ENCODE measurements at regions not wholly inside any gene's neighbourhood (a gene's known extent, or its start where the extent isn't known, plus 50 kb on each side); places are given as distances from the start of the nearest gene placed in this dataset.

GRCh38 chr2:240247868-240248720 is 107.6 kb upstream of the OTOS start:
- TF ChIP-seq CTCF (IDR thresholded peaks at IDR 0.05) (no peak), POLR2A (IDR thresholded peaks at IDR 0.05) (no peak)
- Histone ChIP-seq H3K9me3 (replicated peaks in 1 of 3) (no peaks in the 10 kb centered on the region), H3K36me3 (replicated peaks in 1 of 2) (no peaks in the 10 kb centered on the region), H3K4me3 (no peak overlapping the region), H3K27me3 (no peaks in the 10 kb centered on the region), H3K4me1 (replicated peaks in 1 of 2) (peaks cover 18 to 25% of the 10 kb centered on the region in 2 donors), H3K27ac (no peak overlapping the region)
- DNase-seq, result peak in 2 of 7 donors; percentile 11 to 50
- 68 to 91% (median 80%) methylated on average over 5 to 17 of the region's 17 CpGs for WGBS, 4 donors
- intact Hi-C loops (cut with DNase I), result no loop called here

GRCh38 chr2:240248721-240249422 is 108.4 kb upstream of the OTOS start:
- Histone ChIP-seq H3K36me3 (replicated peaks in 1 of 2) (no peaks in the 10 kb centered on the region), H3K4me1 (replicated peaks in 1 of 2) (peaks cover 18 to 25% of the 10 kb centered on the region in 2 donors), H3K9me3 (replicated peaks in 1 of 3) (no peaks in the 10 kb centered on the region), H3K27ac (peak overlapping the region in 1 of 5 donors; percentile 99), H3K27me3 (no peaks in the 10 kb centered on the region), H3K4me3 (no peak overlapping the region)
- DNase-seq, result peak in 2 of 7 donors; percentile 12 to 39
- TF ChIP-seq CTCF (IDR thresholded peaks at IDR 0.05) (no peak), POLR2A (IDR thresholded peaks at IDR 0.05) (no peak)
- WGBS, 4 donors, result 73 to 97% (median 86%) methylated on average over 5 to 14 of the region's 14 CpGs
- intact Hi-C loops (cut with DNase I), result no loop called here

- no peaks in the 10 kb centered on the region for H3K27me3 ChIP-seq
- 83 to 95% (median 92%) methylated on average over 19 to 21 of the region's 21 CpGs for WGBS, 4 donors
- H3K4me3 ChIP-seq, result no peak overlapping the region
- peak in 2 of 7 donors; percentile 22 to 53 for DNase-seq
- peak overlapping the region in 1 of 5 donors; percentile 99 for H3K27ac ChIP-seq
- no peaks in the 10 kb centered on the region for H3K9me3 ChIP-seq (replicated peaks in 1 of 3)
- intact Hi-C loops (cut with DNase I), result loop anchor here in 1 of 2 donors (10.0 kb wide), 1 partner anchor 125 kb away; no protein-coding TSS in a partner anchor
- H3K4me1 ChIP-seq (replicated peaks in 1 of 2), result peaks cover 18 to 25% of the 10 kb centered on the region in 2 donors
- TF ChIP-seq CTCF (IDR thresholded peaks at IDR 0.05) (no peak), POLR2A (IDR thresholded peaks at IDR 0.05) (no peak)
- H3K36me3 ChIP-seq (replicated peaks in 1 of 2), result no peaks in the 10 kb centered on the region
These were observed 109.1 kb upstream of the OTOS start for GRCh38 chr2:240249423-240250149.
